ENCODE measurements at regions not wholly inside any gene's neighbourhood (a gene's known extent, or its start where the extent isn't known, plus 50 kb on each side); places are given as distances from the start of the nearest gene placed in this dataset.

- H3K36me3 ChIP-seq (ENCODE audit: control insufficient read depth in 2 of 2, extremely low read depth in 1 of 2, insufficient read depth in 2 of 2, low read length in 2 of 2) = no peaks in the 10 kb centered on the region
- H3K27ac ChIP-seq (ENCODE audit: insufficient read depth, low read depth, low read length) = no peak overlapping the region
- no peak overlapping the region for H3K4me2 ChIP-seq (ENCODE audit: insufficient read depth, low read length)
- H3K4me3 ChIP-seq (replicated peaks in 1 of 3; ENCODE audit: insufficient read depth in 1 of 3, low read depth in 1 of 3, low read length in 3 of 3) = no peak overlapping the region
- H3K4me1 ChIP-seq (ENCODE audit: control insufficient read depth, extremely low read depth, insufficient read depth, low read length) = peaks cover 7% of the 10 kb centered on the region
- TF ChIP-seq POLR2AphosphoS5 (IDR thresholded peaks at IDR 0.05; ENCODE audit: insufficient read depth, low read depth, low read length) (no peak), JUN (IDR thresholded peaks at IDR 0.05; ENCODE audit: borderline replicate concordance, insufficient read depth, insufficient read length, low read depth) (no peak), MAX (IDR thresholded peaks at IDR 0.05; ENCODE audit: insufficient read depth, insufficient read length) (no peak), POLR2A (IDR thresholded peaks at IDR 0.05; ENCODE audit: low read depth, low read length) (no peak), CTCF (IDR thresholded peaks at IDR 0.05; ENCODE audit: extremely low read depth in 1 of 2, insufficient read depth in 1 of 2, low read depth in 1 of 2, low read length in 2 of 2) (no peak), EZH2 (IDR thresholded peaks at IDR 0.05; ENCODE audit: borderline replicate concordance, low read depth, low read length, severe bottlenecking) (no peak), GATA2 (IDR thresholded peaks at IDR 0.05; ENCODE audit: insufficient read depth, insufficient read length, low read depth, low read length) (no peak), MYC (IDR thresholded peaks at IDR 0.05; ENCODE audit: low read depth, low read length) (no peak), FOS (IDR thresholded peaks at IDR 0.05; ENCODE audit: borderline replicate concordance, insufficient read depth, low read length) (no peak)
- dilution Hi-C loops (cut with MboI; ENCODE audit: extremely low pct_ligation_motif_present, low sequenced_read_pairs) = no loop called here
- ChIA-PET POLR2A (interaction anchor here (1.0 kb wide), 1 partner anchor 94 kb away, joined by 11 read pairs; the partner anchor contains the start of gene SLC4A7), CTCF (interaction anchor here (1.0 to 1.1 kb wide), 2 partner anchors 18 to 104 kb away, joined by 3 read pairs; no protein-coding TSS in a partner anchor)
- no TSS peak for BruUV-seq (replicated peaks)
- no peaks in the 10 kb centered on the region for H3K79me2 ChIP-seq (ENCODE audit: control insufficient read depth, insufficient read depth, low read length)
- H2AFZ ChIP-seq (ENCODE audit: low read depth, low read length) = peak overlapping the region; percentile 15
- no peak overlapping the region for H3K9ac ChIP-seq (replicated peaks; ENCODE audit: extremely low read depth, insufficient read depth, low read length)
- H3K27me3 ChIP-seq (ENCODE audit: control insufficient read depth in 2 of 2, insufficient read depth in 2 of 2, low read length in 2 of 2) = no peaks in the 10 kb centered on the region
- no peaks in the 10 kb centered on the region for H3K9me3 ChIP-seq (replicated peaks; ENCODE audit: control insufficient read depth, insufficient read depth, low read length)
- intact Hi-C loops (cut with micrococcal nuclease) = no loop called here
- H3K9me1 ChIP-seq (replicated peaks; ENCODE audit: control insufficient read depth, extremely low read depth, insufficient read depth, low read length) = no peaks in the 10 kb centered on the region
- H4K20me1 ChIP-seq (replicated peaks; ENCODE audit: control insufficient read depth, extremely low read depth, insufficient read depth, low read length) = no peaks in the 10 kb centered on the region
- FAIRE-seq (peak; percentile 66), DNase-seq (ENCODE audit: low read depth, low spot score) (peak; percentile 27)
Measured at GRCh38 chr3:27578032-27578431, 93.8 kb upstream of the SLC4A7 start.

Data from endothelial cell of umbilical vein (primary cell).